GM19193 (cell line): ENCODE measurements at regions not wholly inside any gene's neighbourhood (a gene's known extent, or its start where the extent isn't known, plus 50 kb on each side); places are given as distances from the start of the nearest gene placed in this dataset.
A peak's percentile ranks its signal among the peaks of the same experiment; 100 is the strongest.

Experiments
- POLR2A ChIP-seq: IDR thresholded peaks from 4 replicates; pipeline ENCODE4 v1.6.1; 2011; ENCODE audit not compliant: insufficient read depth, insufficient read length; ENCODE audit errors: extremely low read depth

- no peak for TF ChIP-seq POLR2A
These were observed 88.1 kb upstream of the HNRNPU start for GRCh38 chr1:244952280-244952933.

GRCh38 chr1:244948416-244948815 lies 84.1 kb upstream of the HNRNPU start:
- TF ChIP-seq POLR2A, result no peak

GRCh38 chr1:244945109-244945671 lies 80.8 kb upstream of the HNRNPU start:
- no peak for TF ChIP-seq POLR2A

- no peak for TF ChIP-seq POLR2A
These were observed 76.8 kb upstream of the HNRNPU start for GRCh38 chr1:244941121-244941520.

- TF ChIP-seq POLR2A, result no peak
These were observed 72.8 kb upstream of the HNRNPU start for GRCh38 chr1:244937099-244937498.

- TF ChIP-seq POLR2A, result no peak
These were observed 56.8 kb upstream of the HNRNPU start for GRCh38 chr1:244920911-244921761.

GRCh38 chr1:244919320-244920282 lies 55.3 kb upstream of the HNRNPU start:
- TF ChIP-seq POLR2A, result no peak

- TF ChIP-seq POLR2A, result peak; percentile 57
These were observed 54.3 kb upstream of the HNRNPU start for GRCh38 chr1:244918421-244919319.

GRCh38 chr1:244917073-244917670 lies 52.8 kb upstream of the HNRNPU start:
- no peak for TF ChIP-seq POLR2A

- TF ChIP-seq POLR2A, result no peak
These were observed 51.4 kb upstream of the HNRNPU start for GRCh38 chr1:244915736-244916135.

GRCh38 chr1:244914761-244915160 lies 50.4 kb upstream of the HNRNPU start:
- no peak for TF ChIP-seq POLR2A
